Endothelial cell of umbilical vein (primary cell): ENCODE measurements at regions not wholly inside any gene's neighbourhood (a gene's known extent, or its start where the extent isn't known, plus 50 kb on each side); places are given as distances from the start of the nearest gene placed in this dataset.

Experiments used
- BruUV-seq: library from RNA; stranded (reverse); fragments of 400-500 nt; replicated peaks from 2 replicates; lab custom pipeline; 2021; lab: Mats Ljungman, UMichigan
- CTCF ChIA-PET: fragments of 300-600, 350-600 bp; sonication (Branson Sonifier 250); formaldehyde crosslinking; loops from one replicate; lab custom pipeline; 2021; ENCODE audit warnings: antibody characterized with exemption, inconsistent platforms; lab: Charles Lee
- POLR2A ChIA-PET: fragments of 300-600, 350-600 bp; sonication (Branson Sonifier 250); formaldehyde crosslinking; loops from one replicate; lab custom pipeline; 2021; ENCODE audit warnings: antibody characterized with exemption, inconsistent platforms; lab: Charles Lee
- DNase-seq: peaks from one replicate; pipeline ENCODE4 v3.0.0-alpha.2; 2011; ENCODE audit warnings: low read depth, low spot score
- FAIRE-seq: peaks from 2 replicates; lab custom pipeline; 2011; peaks lifted over from hg19 to GRCh38; lab: Jason Lieb, UNC
- H2AFZ ChIP-seq: 2 replicates; pipeline ENCODE4 v1.6.0; 2012; ENCODE audit warnings: low read depth, low read length, control low read depth, inconsistent platforms
- H3K27ac ChIP-seq: 2 replicates; pipeline ENCODE4 v1.5.1; 2011; ENCODE audit warnings: low read depth, mild to moderate bottlenecking, control low read depth, low read length, moderate library complexity; ENCODE audit not compliant: insufficient read depth
- H3K27me3 ChIP-seq, 2 experiments: 2 replicates each; pipeline versions ENCODE4 v1.6.0 to v1.6.1; 2011; ENCODE audit warnings: low read length in 2 of 2, mixed read lengths in 1 of 2; ENCODE audit not compliant: control insufficient read depth in 2 of 2, insufficient read depth in 2 of 2
- H3K36me3 ChIP-seq, 2 experiments: 2 replicates in 1 of 2; 3 replicates in 1 of 2; pipeline ENCODE4 v1.5.1; 2011; ENCODE audit warnings: low read length in 2 of 2, mild to moderate bottlenecking in 1 of 2, moderate library complexity in 1 of 2; ENCODE audit not compliant: control insufficient read depth in 2 of 2, insufficient read depth in 2 of 2; ENCODE audit errors: extremely low read depth in 1 of 2
- H3K4me1 ChIP-seq: 3 replicates; pipeline ENCODE4 v1.5.1; 2011; ENCODE audit warnings: mild to moderate bottlenecking, low read length; ENCODE audit not compliant: control insufficient read depth, insufficient read depth; ENCODE audit errors: extremely low read depth
- H3K4me2 ChIP-seq: 2 replicates; pipeline ENCODE4 v1.6.1; 2011; ENCODE audit warnings: low read length, control low read depth, mixed read lengths; ENCODE audit not compliant: insufficient read depth
- H3K4me3 ChIP-seq, 3 experiments: fragments of 200-600 bp in 1 of 3; sonication (generic), shearing (Covaris generic) in 1 of 3; replicated peaks in 1 of 3; 2 replicates each; pipeline ENCODE4 v1.5.1; 2011 to 2016; ENCODE audit warnings: control low read depth in 3 of 3, low read length in 3 of 3, mild to moderate bottlenecking in 2 of 3, inconsistent platforms in 1 of 3, low read depth in 1 of 3, moderate library complexity in 1 of 3; ENCODE audit not compliant: insufficient read depth in 1 of 3
- H3K79me2 ChIP-seq: 2 replicates; pipeline ENCODE4 v1.6.0; 2012; ENCODE audit warnings: low read length, inconsistent platforms; ENCODE audit not compliant: control insufficient read depth, insufficient read depth
- H3K9ac ChIP-seq: replicated peaks from 2 replicates; pipeline ENCODE3; 2011; ENCODE audit warnings: low read length, control low read depth; ENCODE audit not compliant: insufficient read depth; ENCODE audit errors: extremely low read depth
- H3K9me1 ChIP-seq: replicated peaks from 3 replicates; pipeline ENCODE4 v1.6.0; 2011; ENCODE audit warnings: mild to moderate bottlenecking, low read length; ENCODE audit not compliant: control insufficient read depth, insufficient read depth; ENCODE audit errors: extremely low read depth
- H3K9me3 ChIP-seq: replicated peaks from 2 replicates; pipeline ENCODE4 v1.5.1; 2012; ENCODE audit warnings: low read length, inconsistent platforms; ENCODE audit not compliant: control insufficient read depth, insufficient read depth
- H4K20me1 ChIP-seq: replicated peaks from 2 replicates; pipeline ENCODE3; 2011; ENCODE audit warnings: mild to moderate bottlenecking, low read length; ENCODE audit not compliant: control insufficient read depth, insufficient read depth; ENCODE audit errors: extremely low read depth
- EZH2 ChIP-seq: IDR thresholded peaks from 2 replicates; pipeline ENCODE4 v1.6.1; 2012; ENCODE audit warnings: borderline replicate concordance, low read depth, mild to moderate bottlenecking, moderate library complexity, low read length, inconsistent platforms; ENCODE audit not compliant: severe bottlenecking
- FOS ChIP-seq: IDR thresholded peaks from 2 replicates; pipeline ENCODE4 v1.6.1; 2011; ENCODE audit warnings: mild to moderate bottlenecking, low read length, moderate library complexity, borderline replicate concordance; ENCODE audit not compliant: insufficient read depth
- GATA2 ChIP-seq: IDR thresholded peaks from 2 replicates; pipeline ENCODE4 v1.7.0; 2011; ENCODE audit warnings: low read depth, mild to moderate bottlenecking, moderate library complexity, mixed read lengths, low read length; ENCODE audit not compliant: insufficient read length, insufficient read depth
- JUN ChIP-seq: IDR thresholded peaks from 2 replicates; pipeline ENCODE4 v1.6.1; 2011; ENCODE audit warnings: borderline replicate concordance, low read depth; ENCODE audit not compliant: insufficient read length, insufficient read depth
- MYC ChIP-seq: IDR thresholded peaks from one replicate; pipeline ENCODE4 v1.6.1; 2011; ENCODE audit warnings: mild to moderate bottlenecking, low read depth, low read length
- POLR2A ChIP-seq: IDR thresholded peaks from 2 replicates; pipeline ENCODE4 v1.6.1; 2012; ENCODE audit warnings: low read depth, mild to moderate bottlenecking, control low read depth, low read length
- POLR2AphosphoS5 ChIP-seq: IDR thresholded peaks from 2 replicates; pipeline ENCODE4 v1.6.1; 2012; ENCODE audit warnings: low read depth, mild to moderate bottlenecking, control low read depth, low read length, moderate library complexity; ENCODE audit not compliant: insufficient read depth
- dilution Hi-C: fragments of 300-500 bp; cut with MboI; formaldehyde crosslinking; loops from one replicate; pipeline ENCODE4 v1.15.0; 2019; ENCODE audit warnings: low sequenced_read_pairs; ENCODE audit not compliant: extremely low pct_ligation_motif_present
- intact Hi-C: fragments of 100-400 bp; cut with micrococcal nuclease; formaldehyde crosslinking; loops from one replicate; pipeline ENCODE4 v1.10.0; 2022
- TF ChIP-seq, protein P1 (sequence below), 2 donors: IDR thresholded peaks; 1 replicate in 1 of 2; 2 replicates in 1 of 2; pipeline ENCODE4 v1.5.1; 2011; ENCODE audit warnings: low read length in 2 of 2, mild to moderate bottlenecking in 2 of 2, moderate library complexity in 2 of 2, control low read depth in 1 of 2, inconsistent platforms in 1 of 2, low read depth in 1 of 2; ENCODE audit not compliant: insufficient read depth in 1 of 2; ENCODE audit errors: extremely low read depth in 1 of 2
- TF ChIP-seq, protein P2 (sequence below): IDR thresholded peaks from 2 replicates; pipeline ENCODE4 v1.6.1; 2011; ENCODE audit not compliant: insufficient read depth, insufficient read length

DNA sequence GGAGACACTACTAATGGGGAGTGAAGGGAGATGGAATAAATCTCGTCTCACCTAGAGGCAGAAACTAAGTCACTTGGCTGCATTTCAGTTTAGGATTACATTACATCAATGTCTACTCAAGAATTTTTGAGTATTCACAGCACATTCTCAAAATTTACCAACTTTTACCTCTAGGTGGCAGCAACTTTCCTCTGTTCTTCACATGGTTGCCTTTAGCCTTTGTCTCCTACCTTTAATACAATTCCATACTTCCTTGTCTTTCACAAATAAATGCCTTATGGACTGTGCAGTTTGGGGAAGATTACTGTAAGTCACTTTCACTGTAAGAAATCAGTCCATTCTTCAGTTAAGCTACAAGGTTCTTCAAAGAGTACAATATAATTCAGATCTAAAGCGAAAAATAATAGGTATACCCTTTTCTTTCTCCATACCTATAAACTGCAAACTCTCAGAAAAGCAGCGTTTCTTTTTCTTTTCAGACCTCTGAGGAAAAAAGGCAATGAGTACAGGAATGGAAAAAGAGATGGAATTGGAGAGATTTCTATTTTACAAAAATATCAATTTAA is 379.4 kb downstream of the KLF12 start:
- no peak overlapping the region for H3K9ac ChIP-seq
- DNase-seq: peak; percentile 79
- CTCF ChIA-PET: interaction anchor here (1.1 kb wide), 1 partner anchor 553 kb away, joined by 3 read pairs; no protein-coding TSS in a partner anchor
- no peaks in the 10 kb centered on the region for H3K79me2 ChIP-seq
- POLR2A ChIA-PET: no interaction called here
- TF ChIP-seq GATA2 (no peak), EZH2 (no peak), POLR2A (no peak), FOS (no peak)
- TF ChIP-seq, protein P1, sequence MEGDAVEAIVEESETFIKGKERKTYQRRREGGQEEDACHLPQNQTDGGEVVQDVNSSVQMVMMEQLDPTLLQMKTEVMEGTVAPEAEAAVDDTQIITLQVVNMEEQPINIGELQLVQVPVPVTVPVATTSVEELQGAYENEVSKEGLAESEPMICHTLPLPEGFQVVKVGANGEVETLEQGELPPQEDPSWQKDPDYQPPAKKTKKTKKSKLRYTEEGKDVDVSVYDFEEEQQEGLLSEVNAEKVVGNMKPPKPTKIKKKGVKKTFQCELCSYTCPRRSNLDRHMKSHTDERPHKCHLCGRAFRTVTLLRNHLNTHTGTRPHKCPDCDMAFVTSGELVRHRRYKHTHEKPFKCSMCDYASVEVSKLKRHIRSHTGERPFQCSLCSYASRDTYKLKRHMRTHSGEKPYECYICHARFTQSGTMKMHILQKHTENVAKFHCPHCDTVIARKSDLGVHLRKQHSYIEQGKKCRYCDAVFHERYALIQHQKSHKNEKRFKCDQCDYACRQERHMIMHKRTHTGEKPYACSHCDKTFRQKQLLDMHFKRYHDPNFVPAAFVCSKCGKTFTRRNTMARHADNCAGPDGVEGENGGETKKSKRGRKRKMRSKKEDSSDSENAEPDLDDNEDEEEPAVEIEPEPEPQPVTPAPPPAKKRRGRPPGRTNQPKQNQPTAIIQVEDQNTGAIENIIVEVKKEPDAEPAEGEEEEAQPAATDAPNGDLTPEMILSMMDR (IDR thresholded peaks at IDR 0.05; ENCODE audit: extremely low read depth in 1 of 2, insufficient read depth in 1 of 2, low read depth in 1 of 2, low read length in 2 of 2): peak; percentile 36 to 51
- no peaks in the 10 kb centered on the region for H3K36me3 ChIP-seq
- no peaks in the 10 kb centered on the region for H3K4me1 ChIP-seq
- H3K27ac ChIP-seq: no peak overlapping the region
- no peak overlapping the region for H3K4me3 ChIP-seq
- no TSS peak for BruUV-seq
- intact Hi-C loops: loop anchor here (1.0 to 2.0 kb wide), 6 partner anchors 80 to 1503 kb away; no protein-coding TSS in a partner anchor
- no peaks in the 10 kb centered on the region for H3K9me1 ChIP-seq
- H3K9me3 ChIP-seq: no peaks in the 10 kb centered on the region
- dilution Hi-C loops: no loop called here
- peak; percentile 73 for FAIRE-seq
- no peaks in the 10 kb centered on the region for H4K20me1 ChIP-seq
- no peaks in the 10 kb centered on the region for H3K27me3 ChIP-seq
- no peak overlapping the region for H3K4me2 ChIP-seq
- H2AFZ ChIP-seq: no peak overlapping the region

DNA sequence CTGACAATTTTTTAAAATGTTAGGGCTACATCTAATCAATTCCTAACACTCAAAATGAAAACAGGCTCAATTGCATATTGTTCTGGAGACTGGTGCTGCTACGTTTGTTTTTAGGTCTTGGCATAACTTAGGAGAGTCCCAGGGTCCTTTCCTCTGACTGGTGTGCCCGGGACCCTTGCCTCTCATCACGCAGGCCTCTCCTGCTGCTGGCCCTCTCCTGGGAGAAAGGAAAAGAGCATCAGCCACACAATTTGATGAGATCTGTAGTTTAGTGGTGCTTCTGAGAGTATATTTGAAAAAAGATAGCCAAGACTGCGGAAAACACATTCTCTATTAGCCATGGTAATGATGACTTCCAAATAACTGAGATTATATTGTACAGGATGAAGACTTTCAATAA is 380.0 kb downstream of the KLF12 start:
- POLR2A ChIA-PET: no interaction called here
- Histone ChIP-seq H3K79me2 (no peaks in the 10 kb centered on the region), H3K9me3 (no peaks in the 10 kb centered on the region), H3K4me2 (no peak overlapping the region), H3K9me1 (no peaks in the 10 kb centered on the region), H3K4me3 (no peak overlapping the region), H3K9ac (no peak overlapping the region), H3K4me1 (no peaks in the 10 kb centered on the region), H3K27ac (no peak overlapping the region), H3K27me3 (no peaks in the 10 kb centered on the region), H3K36me3 (no peaks in the 10 kb centered on the region), H4K20me1 (no peaks in the 10 kb centered on the region), H2AFZ (no peak overlapping the region)
- DNase-seq: peak; percentile 6
- intact Hi-C loops (loop anchor here (1.0 to 2.0 kb wide), 5 partner anchors 81 to 1465 kb away; no protein-coding TSS in a partner anchor), dilution Hi-C loops (no loop called here)
- no peak for FAIRE-seq
- TF ChIP-seq POLR2A (no peak), FOS (no peak), POLR2AphosphoS5 (no peak), GATA2 (no peak), MYC (no peak), JUN (no peak), EZH2 (no peak)
- TF ChIP-seq, protein P2, sequence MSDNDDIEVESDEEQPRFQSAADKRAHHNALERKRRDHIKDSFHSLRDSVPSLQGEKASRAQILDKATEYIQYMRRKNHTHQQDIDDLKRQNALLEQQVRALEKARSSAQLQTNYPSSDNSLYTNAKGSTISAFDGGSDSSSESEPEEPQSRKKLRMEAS: no peak
- TF ChIP-seq, protein P1 (IDR thresholded peaks at IDR 0.05; ENCODE audit: extremely low read depth in 1 of 2, insufficient read depth in 1 of 2, low read depth in 1 of 2, low read length in 2 of 2): no peak
- CTCF ChIA-PET: no interaction called here
- no TSS peak for BruUV-seq
